Astrocyte of the cerebellum (primary cell): ENCODE measurements at regions not wholly inside any gene's neighbourhood (a gene's known extent, or its start where the extent isn't known, plus 50 kb on each side); places are given as distances from the start of the nearest gene placed in this dataset.

Experiments
- DNase-seq: peaks from one replicate; pipeline ENCODE4 v3.0.0-alpha.2; 2011; ENCODE audit warnings: low read depth
- H3K4me3 ChIP-seq: 2 replicates; pipeline ENCODE4 v1.5.1; 2011; ENCODE audit warnings: mild to moderate bottlenecking, low read depth, low read length, moderate library complexity
- CTCF ChIP-seq: IDR thresholded peaks from 2 replicates; pipeline ENCODE4 v1.5.1; 2012; ENCODE audit warnings: low read length, low read depth, moderate library complexity, mild to moderate bottlenecking; ENCODE audit errors: missing control alignments
- in situ Hi-C: cut with HindIII; loops from 2 replicates; pipeline ENCODE4 v1.10.0; 2017; ENCODE audit warnings: low sequenced_read_pairs

- TF ChIP-seq CTCF = no peak
- in situ Hi-C loops = no loop called here
- no peak for DNase-seq
- no peak overlapping the region for H3K4me3 ChIP-seq
These were observed 50.9 kb upstream of the TNFAIP3 start for GRCh38 chr6:137816133-137816579.

GRCh38 chr6:137816688-137817618 is 50.1 kb upstream of the TNFAIP3 start:
- no peak overlapping the region for H3K4me3 ChIP-seq
- TF ChIP-seq CTCF = peak; percentile 7
- in situ Hi-C loops = no loop called here
- no peak for DNase-seq
